GM12801 (cell line): ENCODE measurements at regions not wholly inside any gene's neighbourhood (a gene's known extent, or its start where the extent isn't known, plus 50 kb on each side); places are given as distances from the start of the nearest gene placed in this dataset.

ENCODE experiments used
- CTCF ChIP-seq: IDR thresholded peaks from one replicate; pipeline ENCODE4 v1.5.1; 2011; ENCODE audit warnings: control low read depth; ENCODE audit not compliant: insufficient read length; ENCODE audit errors: extremely low read depth

DNA sequence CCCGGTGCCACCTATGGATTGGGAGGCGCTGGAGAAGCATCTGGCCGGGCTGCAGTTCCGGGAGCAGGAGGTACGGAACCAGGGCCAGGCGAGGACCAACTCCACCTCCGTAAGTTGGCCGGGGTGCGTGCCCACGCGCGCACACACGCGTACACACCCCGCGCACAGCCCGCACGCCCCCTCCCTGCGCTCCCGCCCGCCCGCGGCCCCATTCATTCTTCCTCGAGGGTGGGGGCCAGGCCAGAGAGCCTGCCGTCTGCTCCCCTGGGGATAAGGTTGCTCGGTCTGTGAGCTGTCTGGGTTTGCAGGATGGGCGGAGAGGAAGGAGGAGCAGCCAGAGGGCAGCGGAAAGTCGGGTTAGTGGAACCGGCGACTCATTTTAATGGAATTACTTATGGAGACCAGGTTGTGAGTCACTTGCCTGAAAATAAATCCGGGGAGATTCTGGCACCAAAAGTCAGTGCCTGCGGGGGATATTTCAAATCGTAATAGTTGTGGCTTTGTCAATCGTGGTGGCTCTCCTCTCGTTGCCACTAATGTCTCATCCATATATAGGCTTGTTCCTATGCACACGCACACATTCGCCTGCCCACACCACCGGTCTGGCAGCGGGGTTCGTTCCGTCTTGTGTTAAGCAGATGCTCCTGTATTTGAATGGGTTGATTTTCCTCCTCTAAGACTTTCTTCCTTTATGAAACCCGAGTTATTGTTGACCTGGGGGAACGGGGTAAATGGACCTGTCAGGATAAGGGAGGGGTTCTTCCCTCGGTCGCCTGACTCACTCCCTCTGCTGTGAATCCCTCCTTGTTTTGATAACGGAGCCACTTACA lies 223.4 kb upstream of the IL12A start:
- TF ChIP-seq CTCF = no peak

GRCh38 chr3:159765860-159766294 lies 222.8 kb upstream of the IL12A start:
- no peak for TF ChIP-seq CTCF

DNA sequence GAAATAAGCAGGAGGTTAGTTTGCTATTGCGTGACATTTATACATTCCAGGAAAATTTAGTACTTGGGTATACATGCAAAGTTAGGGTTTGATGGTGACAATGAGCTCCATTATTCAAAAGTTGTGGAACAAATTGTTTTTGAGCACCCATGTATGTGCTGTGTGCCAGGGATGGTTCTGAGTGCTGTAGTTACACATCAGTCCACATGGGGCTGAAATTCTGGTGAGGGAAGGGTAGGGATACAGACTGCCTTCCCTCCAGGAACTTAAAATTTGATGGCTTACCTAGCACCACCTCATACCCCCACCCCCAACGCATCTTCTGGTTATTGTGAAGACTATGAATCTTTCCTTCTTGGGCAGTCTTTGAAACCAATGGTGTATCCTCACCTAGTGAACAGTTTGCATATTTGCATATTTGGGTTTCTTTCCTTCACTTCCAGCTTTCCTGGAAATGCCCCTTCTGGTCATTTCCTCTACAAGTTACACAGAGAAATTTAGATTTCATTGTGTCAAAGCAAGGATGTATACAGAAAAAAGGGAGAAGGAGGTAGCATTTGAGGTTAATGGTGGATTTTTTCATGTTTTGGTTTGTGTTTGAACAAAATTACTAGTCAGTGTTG lies 222.0 kb upstream of the IL12A start:
- no peak for TF ChIP-seq CTCF

GRCh38 chr3:159770998-159771397 lies 217.6 kb upstream of the IL12A start:
- TF ChIP-seq CTCF = no peak

DNA sequence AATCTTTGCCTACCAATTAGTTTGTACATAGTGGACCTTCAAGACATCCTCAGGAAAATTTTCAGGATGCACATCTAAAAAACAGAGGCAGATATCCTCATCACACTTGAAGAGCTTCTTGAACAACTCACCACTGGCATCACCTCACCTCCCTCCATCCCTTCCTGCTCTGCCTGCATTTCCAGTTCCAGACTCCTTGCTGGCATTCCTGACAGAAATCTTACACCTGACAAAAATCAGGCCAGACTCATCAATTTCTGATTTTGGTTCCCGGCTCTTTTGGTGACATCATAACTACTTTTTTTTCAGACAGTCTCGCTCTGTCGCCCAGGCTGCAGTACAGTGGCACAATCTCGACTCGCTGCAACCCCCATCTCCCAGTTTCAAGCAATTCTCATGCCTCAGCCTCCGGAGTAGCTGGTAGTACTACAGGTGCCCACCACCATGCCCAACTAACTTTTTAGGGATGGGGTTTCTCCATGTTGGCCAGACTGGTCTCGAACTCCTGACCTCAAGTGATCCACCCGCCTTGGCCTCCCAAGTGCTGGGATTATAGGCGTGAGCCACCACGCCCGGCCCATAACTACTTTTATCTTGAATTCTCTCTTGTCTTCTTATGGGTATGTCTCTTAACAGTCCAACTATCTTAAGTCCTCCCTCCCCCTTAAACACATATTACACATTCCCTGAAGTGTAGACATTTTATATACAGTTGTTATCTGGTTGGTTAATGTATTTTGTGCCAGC lies 216.6 kb upstream of the IL12A start:
- TF ChIP-seq CTCF = no peak

DNA sequence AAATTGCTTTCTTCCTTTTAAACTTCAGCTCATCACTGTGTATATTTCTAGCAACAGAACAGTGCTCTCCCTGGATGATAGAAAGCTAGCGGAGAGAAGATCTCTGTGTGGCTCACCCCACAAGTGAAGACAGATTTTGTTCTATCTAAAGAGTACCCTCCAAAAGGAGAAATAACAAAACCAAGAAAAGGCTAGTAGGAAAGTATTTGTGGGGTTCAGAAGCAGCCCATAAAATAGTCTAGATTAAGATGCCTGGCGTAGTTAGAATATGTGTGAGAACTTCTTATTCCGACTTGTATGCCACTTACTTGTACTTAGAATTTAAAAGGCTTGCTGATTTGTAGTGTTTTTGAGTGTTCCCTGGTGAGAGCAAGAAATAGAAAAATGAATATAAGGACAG lies 214.9 kb upstream of the IL12A start:
- TF ChIP-seq CTCF = no peak

- TF ChIP-seq CTCF = no peak
Observed at GRCh38 chr3:159775372-159775961, 213.2 kb upstream of the IL12A start.
